GM12891 (cell line): ENCODE measurements at regions not wholly inside any gene's neighbourhood (a gene's known extent, or its start where the extent isn't known, plus 50 kb on each side); places are given as distances from the start of the nearest gene placed in this dataset.
"Not testable (repeated sequence)": the region's sequence is repeated elsewhere in the genome, so short reads cannot be mapped to it uniquely, and the experiment has no call there.

Experiments
- PAX5 ChIP-seq: IDR thresholded peaks from 2 replicates; pipeline ENCODE4 v1.6.1; 2011; ENCODE audit warnings: low read length, moderate library complexity, mild to moderate bottlenecking; ENCODE audit not compliant: insufficient read depth, severe bottlenecking
- POLR2A ChIP-seq: IDR thresholded peaks from 2 replicates; pipeline ENCODE4 v1.6.1; 2011; ENCODE audit warnings: low read depth, low read length, control low read depth
- POLR2AphosphoS5 ChIP-seq: IDR thresholded peaks from 2 replicates; pipeline ENCODE4 v1.6.1; 2011; ENCODE audit warnings: low read depth, low read length, control low read depth
- SPI1 ChIP-seq: IDR thresholded peaks from 2 replicates; pipeline ENCODE4 v1.6.1; 2011; ENCODE audit warnings: low read depth, low read length, control low read depth
- TAF1 ChIP-seq: IDR thresholded peaks from 2 replicates; pipeline ENCODE4 v1.6.1; 2011; ENCODE audit warnings: low read depth, low read length, control low read depth

DNA sequence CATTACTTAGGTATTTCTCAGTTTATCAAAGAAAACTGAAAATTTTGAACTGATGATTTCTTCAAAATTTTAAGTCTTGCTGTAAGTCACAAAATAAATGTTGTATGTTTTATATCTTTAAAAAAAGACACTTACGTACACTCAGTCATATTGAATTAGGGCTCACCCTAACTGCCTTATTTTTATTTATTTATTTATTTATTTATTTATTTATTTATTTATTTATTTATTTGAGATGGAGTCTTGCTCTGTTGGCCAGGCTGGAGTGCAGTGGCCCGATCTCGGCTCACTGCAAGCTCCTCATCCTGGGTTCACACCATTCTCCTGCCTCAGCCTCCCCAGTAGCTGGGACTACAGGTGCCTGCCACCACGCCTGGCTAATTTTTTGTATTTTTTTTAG is 881.9 kb downstream of the TTLL7 start:
- not testable (repeated sequence) for TF ChIP-seq POLR2AphosphoS5, TAF1, POLR2A, SPI1, PAX5
